Smooth muscle cell (in vitro differentiated cells): ENCODE measurements at regions not wholly inside any gene's neighbourhood (a gene's known extent, or its start where the extent isn't known, plus 50 kb on each side); places are given as distances from the start of the nearest gene placed in this dataset.

ENCODE experiments used
- DNase-seq: peaks from one replicate; lab custom pipeline; 2025; ENCODE audit not compliant: unreplicated experiment; lab: John Stamatoyannopoulos, UW
- H2AFZ ChIP-seq: fragments of 200-600 bp; sonication (generic); 2 replicates; pipeline ENCODE4 v1.6.0; 2016; ENCODE audit warnings: antibody characterized with exemption, low read depth, mild to moderate bottlenecking
- H3F3A ChIP-seq: fragments of 200-600 bp; sonication (generic); 2 replicates; pipeline ENCODE4 v1.6.0; 2017; ENCODE audit warnings: antibody characterized with exemption, low read depth
- H3K27ac ChIP-seq: fragments of 200-600 bp; sonication (generic); 2 replicates; pipeline ENCODE4 v1.5.1; 2016; ENCODE audit warnings: low read depth, mild to moderate bottlenecking
- H3K27me3 ChIP-seq: fragments of 200-600 bp; sonication (generic); 2 replicates; pipeline ENCODE4 v1.6.1; 2016; ENCODE audit warnings: low read depth, mild to moderate bottlenecking
- H3K36me3 ChIP-seq: fragments of 200-600 bp; sonication (generic); 2 replicates; pipeline ENCODE4 v1.5.1; 2016; ENCODE audit warnings: low read depth
- H3K4me1 ChIP-seq: fragments of 200-600 bp; sonication (generic); 2 replicates; pipeline ENCODE4 v1.5.1; 2016; ENCODE audit warnings: low read depth
- H3K4me2 ChIP-seq: fragments of 200-600 bp; sonication (generic); 2 replicates; pipeline ENCODE4 v1.6.0; 2016; ENCODE audit warnings: mild to moderate bottlenecking
- H3K4me3 ChIP-seq: fragments of 200-600 bp; sonication (generic); 2 replicates; pipeline ENCODE4 v1.5.1; 2016; ENCODE audit warnings: mild to moderate bottlenecking
- H3K79me2 ChIP-seq: fragments of 200-600 bp; sonication (generic); 2 replicates; pipeline ENCODE4 v1.6.0; 2016; ENCODE audit warnings: low read depth, mild to moderate bottlenecking
- H3K9ac ChIP-seq: fragments of 200-600 bp; sonication (generic); 2 replicates; pipeline ENCODE4 v1.6.0; 2016; ENCODE audit warnings: low read depth
- H3K9me3 ChIP-seq: fragments of 200-600 bp; sonication (generic); replicated peaks from 2 replicates; pipeline ENCODE4 v1.5.1; 2016; ENCODE audit warnings: low read depth
- H4K20me1 ChIP-seq: fragments of 200-600 bp; sonication (generic); 2 replicates; pipeline ENCODE4 v1.6.0; 2016; ENCODE audit warnings: low read depth
- CTCF ChIP-seq: fragments of 200-600 bp; sonication (generic); IDR thresholded peaks from 2 replicates; pipeline ENCODE4 v1.5.1; 2017; ENCODE audit warnings: borderline replicate concordance, mild to moderate bottlenecking, antibody characterized with exemption; ENCODE audit not compliant: insufficient read depth, poor library complexity, severe bottlenecking
- WGBS: methylation state at CpG from one replicate; pipeline ENCODE4 v1.1.7; 2016; ENCODE audit warnings: low lambda C conversion rate; 5-methylcytosine and 5-hydroxymethylcytosine counted together

GRCh38 chr10:53003094-53003493, 230.5 kb upstream of the MBL2 start:
- H3K9me3 ChIP-seq, result no peaks in the 10 kb centered on the region
- no peak overlapping the region for H3K4me2 ChIP-seq
- H3K27ac ChIP-seq, result no peak overlapping the region
- no peak overlapping the region for H2AFZ ChIP-seq
- H3K9ac ChIP-seq, result no peak overlapping the region
- 83% methylated on average over 5 of the region's 5 CpGs for WGBS
- no peaks in the 10 kb centered on the region for H3K27me3 ChIP-seq
- no peaks in the 10 kb centered on the region for H3K36me3 ChIP-seq
- no peak for TF ChIP-seq CTCF
- no peak for DNase-seq
- H3K4me1 ChIP-seq, result no peaks in the 10 kb centered on the region
- H3K79me2 ChIP-seq, result no peaks in the 10 kb centered on the region
- no peaks in the 10 kb centered on the region for H3F3A ChIP-seq
- H3K4me3 ChIP-seq, result no peak overlapping the region
- no peaks in the 10 kb centered on the region for H4K20me1 ChIP-seq

- no peaks in the 10 kb centered on the region for H3K36me3 ChIP-seq
- no peaks in the 10 kb centered on the region for H3K79me2 ChIP-seq
- no peaks in the 10 kb centered on the region for H3K27me3 ChIP-seq
- H3K9me3 ChIP-seq, result no peaks in the 10 kb centered on the region
- TF ChIP-seq CTCF, result no peak
- no peak overlapping the region for H3K4me2 ChIP-seq
- no peaks in the 10 kb centered on the region for H3F3A ChIP-seq
- H3K27ac ChIP-seq, result no peak overlapping the region
- no peaks in the 10 kb centered on the region for H4K20me1 ChIP-seq
- no peak overlapping the region for H3K4me3 ChIP-seq
- DNase-seq, result no peak
- 53% methylated on average over 2 of the region's 2 CpGs for WGBS
- no peaks in the 10 kb centered on the region for H3K4me1 ChIP-seq
- peak overlapping the region; percentile 47 for H2AFZ ChIP-seq
- no peak overlapping the region for H3K9ac ChIP-seq
Observed at GRCh38 chr10:52999681-53000080, 227.1 kb upstream of the MBL2 start.

GRCh38 chr10:52999258-52999657, 226.7 kb upstream of the MBL2 start:
- TF ChIP-seq CTCF, result no peak
- no peaks in the 10 kb centered on the region for H3K36me3 ChIP-seq

GRCh38 chr10:52997007-52997406, 224.4 kb upstream of the MBL2 start:
- no peaks in the 10 kb centered on the region for H4K20me1 ChIP-seq
- no peak overlapping the region for H3K4me2 ChIP-seq
- H3K27ac ChIP-seq, result no peak overlapping the region
- no peak for TF ChIP-seq CTCF
- no peaks in the 10 kb centered on the region for H3F3A ChIP-seq
- no peaks in the 10 kb centered on the region for H3K36me3 ChIP-seq
- no peak overlapping the region for H2AFZ ChIP-seq
- no peaks in the 10 kb centered on the region for H3K9me3 ChIP-seq
- DNase-seq, result no peak
- no peaks in the 10 kb centered on the region for H3K79me2 ChIP-seq
- no peaks in the 10 kb centered on the region for H3K4me1 ChIP-seq
- H3K27me3 ChIP-seq, result no peaks in the 10 kb centered on the region
- H3K9ac ChIP-seq, result no peak overlapping the region
- H3K4me3 ChIP-seq, result no peak overlapping the region

More at GRCh38 chr10:52999258-52999657, 226.7 kb upstream of the MBL2 start:
- Histone ChIP-seq H3K27ac (no peak overlapping the region), H3K4me3 (no peak overlapping the region), H3K27me3 (no peaks in the 10 kb centered on the region), H3K4me1 (no peaks in the 10 kb centered on the region), H4K20me1 (no peaks in the 10 kb centered on the region), H2AFZ (peak overlapping the region; percentile 47), H3K9ac (no peak overlapping the region), H3F3A (no peaks in the 10 kb centered on the region), H3K79me2 (no peaks in the 10 kb centered on the region), H3K4me2 (no peak overlapping the region), H3K9me3 (no peaks in the 10 kb centered on the region)
- WGBS, result 79% methylated on average over 2 of the region's 2 CpGs
- DNase-seq, result no peak
